K562 (cell line): ENCODE measurements at regions not wholly inside any gene's neighbourhood (a gene's known extent, or its start where the extent isn't known, plus 50 kb on each side); places are given as distances from the start of the nearest gene placed in this dataset.

Experiments
- ATAC-seq: fragments of 200-7000 bp; cut with Tn5 transposase; 3 replicates; pipeline ENCODE4 v1.9.1; 2020; ENCODE audit warnings: moderate library complexity
- BruUV-seq: library from RNA; stranded (reverse); fragments of 400-500 nt; replicated peaks from 2 replicates; lab custom pipeline; 2021; lab: Mats Ljungman, UMichigan
- CTCF ChIA-PET: fragments of 300-600 bp; formaldehyde crosslinking; extraction: SDS; loops from one replicate; lab custom pipeline; 2021; ENCODE audit warnings: low intra/inter-chr PET ratio; lab: Yijun Ruan, JAX
- POLR2A ChIA-PET: fragments of 300-600, 350-650 bp; sonication (Branson Sonifier 250); formaldehyde crosslinking; extraction: SDS; loops from one replicate; lab custom pipeline; 2021; ENCODE audit warnings: antibody characterized with exemption, inconsistent platforms; lab: Yijun Ruan, JAX
- DNase-seq, 4 experiments: peaks; one replicate each; pipeline versions ENCODE4 v3.0.0 to v3.0.0-alpha.2; 2011 to 2018; ENCODE audit warnings: low spot score in 3 of 4, mixed read lengths in 3 of 4; ENCODE audit errors: extremely low read depth in 1 of 4
- FAIRE-seq: peaks from 2 replicates; lab custom pipeline; 2011; peaks lifted over from hg19 to GRCh38; lab: Jason Lieb, UNC
- H2AFZ ChIP-seq: 2 replicates; pipeline ENCODE4 v1.6.0; 2011; ENCODE audit warnings: low read depth, low read length, control low read depth, inconsistent platforms
- H3K27ac ChIP-seq: fragments of 200-600 bp; 3 replicates; pipeline ENCODE4 v1.8.0; 2011; ENCODE audit warnings: low read depth, mild to moderate bottlenecking, control low read depth, inconsistent platforms, low read length, moderate library complexity, mixed read lengths; ENCODE audit errors: extremely low read depth
- H3K27me3 ChIP-seq, 2 experiments: fragments of 300-600 bp in 1 of 2; 2 replicates in 1 of 2; 3 replicates in 1 of 2; pipeline versions ENCODE4 v1.6.0 to v1.8.0; 2011; ENCODE audit warnings: inconsistent platforms in 2 of 2, low read length in 2 of 2, mild to moderate bottlenecking in 1 of 2, mixed read lengths in 1 of 2, moderate library complexity in 1 of 2; ENCODE audit not compliant: control insufficient read depth in 2 of 2, insufficient read depth in 2 of 2
- H3K36me3 ChIP-seq: fragments of 300-600 bp; 3 replicates; pipeline ENCODE4 v1.8.0; 2011; ENCODE audit warnings: mild to moderate bottlenecking, low read length, inconsistent platforms; ENCODE audit not compliant: control insufficient read depth, insufficient read depth
- H3K4me1 ChIP-seq, 2 experiments: fragments of 200-600 bp in 1 of 2; replicated peaks in 1 of 2; 2 replicates in 1 of 2; 3 replicates in 1 of 2; pipeline versions ENCODE4 v1.5.1 to v1.8.0; 2011; ENCODE audit warnings: inconsistent platforms in 2 of 2, low read length in 2 of 2, mild to moderate bottlenecking in 1 of 2, mixed read lengths in 1 of 2, moderate library complexity in 1 of 2; ENCODE audit not compliant: control insufficient read depth in 2 of 2, insufficient read depth in 2 of 2
- H3K4me2 ChIP-seq: 2 replicates; pipeline ENCODE4 v1.6.1; 2011; ENCODE audit warnings: low read length, control low read depth, inconsistent platforms, mixed read lengths; ENCODE audit not compliant: insufficient read depth
- H3K4me3 ChIP-seq: fragments of 200-600 bp; sonication (generic), shearing (Covaris generic); 2 replicates; pipeline ENCODE4 v1.5.1; 2016; ENCODE audit warnings: control low read depth, inconsistent platforms
- H3K79me2 ChIP-seq: fragments of 200-600 bp; 3 replicates; pipeline ENCODE4 v1.8.0; 2011; ENCODE audit warnings: low read length, inconsistent platforms; ENCODE audit not compliant: control insufficient read depth, insufficient read depth
- H3K9ac ChIP-seq, 2 experiments: 2 replicates each; pipeline versions ENCODE4 v1.6.0 to v1.6.1; 2011; ENCODE audit warnings: low read depth in 2 of 2, low read length in 2 of 2, control low read depth in 1 of 2, inconsistent platforms in 1 of 2, mild to moderate bottlenecking in 1 of 2, mixed read lengths in 1 of 2; ENCODE audit not compliant: insufficient read depth in 1 of 2
- H3K9me1 ChIP-seq: one replicate; pipeline ENCODE4 v1.6.0; 2011; ENCODE audit warnings: inconsistent platforms, mild to moderate bottlenecking, low read length, moderate library complexity; ENCODE audit not compliant: control insufficient read depth, insufficient read depth
- H3K9me3 ChIP-seq: replicated peaks from 2 replicates; pipeline ENCODE4 v1.5.1; 2011; ENCODE audit warnings: low read depth, low read length, inconsistent platforms; ENCODE audit not compliant: control insufficient read depth, insufficient read depth
- H4K20me1 ChIP-seq: replicated peaks from 2 replicates; pipeline ENCODE4 v1.6.1; 2011; ENCODE audit warnings: low read length, inconsistent platforms, mixed read lengths; ENCODE audit not compliant: control insufficient read depth, insufficient read depth
- CBFA2T2 ChIP-seq: fragments of 450-650 bp; conservative IDR thresholded peaks from 2 replicates; pipeline ENCODE4 v1.6.1; 2017; ENCODE audit warnings: mild to moderate bottlenecking
- ETV5 ChIP-seq: sonication (generic); formaldehyde crosslinking; IDR thresholded peaks from 2 replicates; pipeline ENCODE4 v1.4.0; 2020; ENCODE audit warnings: low read depth, mild to moderate bottlenecking, missing genetic modification reagents
- MCM5 ChIP-seq: fragments of 450-650 bp; IDR thresholded peaks from 2 replicates; pipeline ENCODE4 v1.6.1; 2016; ENCODE audit warnings: low read depth
- NCOA6 ChIP-seq: fragments of 450-650 bp; IDR thresholded peaks from 2 replicates; pipeline ENCODE4 v1.6.1; 2017; ENCODE audit warnings: mild to moderate bottlenecking
- PHF20 ChIP-seq: fragments of 450-650 bp; IDR thresholded peaks from 2 replicates; pipeline ENCODE4 v1.6.1; 2018; ENCODE audit not compliant: partially characterized antibody
- POLR3G ChIP-seq: IDR thresholded peaks from 2 replicates; pipeline ENCODE4 v1.6.1; 2011; ENCODE audit not compliant: insufficient read length, insufficient replicate concordance; ENCODE audit errors: extremely low read depth
- ZKSCAN8 ChIP-seq: fragments of 200-800 bp; sonication (Bioruptor generic); IDR thresholded peaks from 2 replicates; pipeline ENCODE4 v1.6.1; 2016; ENCODE audit warnings: missing genetic modification characterization, missing compliant biosample characterization
- WGBS: fragments of 100-300 bp; shearing (Covaris generic); methylation state at CpG from one replicate; pipeline ENCODE4 v1.1.6; 2016; ENCODE audit warnings: low coverage, mixed read lengths; ENCODE audit not compliant: insufficient coverage; ENCODE audit errors: missing lambda C conversion rate; 5-methylcytosine and 5-hydroxymethylcytosine counted together
- in situ Hi-C: fragments of 300-500 bp; cut with MboI; formaldehyde crosslinking; loops from 4 replicates; pipeline ENCODE4 v1.15.0; 2018; ENCODE audit warnings: inconsistent platforms, mixed read lengths
- intact Hi-C: fragments of 100-400 bp; cut with micrococcal nuclease; formaldehyde crosslinking; loops from 2 replicates; pipeline ENCODE4 v1.14.2; 2022
- TF ChIP-seq, protein P1 (sequence below): fragments of 150-350 bp; conservative IDR thresholded peaks from 2 replicates; pipeline ENCODE4 v1.6.1; 2014; ENCODE audit warnings: low read length

DNA sequence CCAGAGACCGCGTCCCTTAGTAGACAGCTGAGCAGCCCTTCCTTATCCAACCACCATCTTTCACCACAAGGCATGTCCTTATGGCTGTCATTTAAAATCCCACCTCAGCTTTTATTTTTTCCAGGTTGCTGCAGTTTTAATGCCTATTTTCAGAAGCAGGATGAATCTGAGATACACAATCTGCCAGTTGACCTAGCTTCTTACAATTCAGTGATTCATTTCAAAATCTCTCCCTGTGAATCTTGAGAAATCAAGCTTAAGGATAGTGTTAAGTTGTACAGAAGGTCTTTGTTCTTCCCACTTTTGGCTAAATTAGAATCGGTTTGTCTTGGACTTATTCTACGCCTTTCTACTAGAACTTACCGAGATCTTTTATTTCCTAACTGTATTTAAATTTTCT is 522.3 kb upstream of the CFAP20DC start:
- in situ Hi-C loops: loop anchor here (25.0 kb wide), 1 partner anchor 1815 kb away; no protein-coding TSS in a partner anchor
- no peak overlapping the region for H3K4me3 ChIP-seq
- no peak overlapping the region for H3K4me2 ChIP-seq
- FAIRE-seq (no peak), DNase-seq (no peak)
- H2AFZ ChIP-seq: no peak overlapping the region
- 6% methylated on average over 5 of the region's 5 CpGs for WGBS
- H3K9ac ChIP-seq: no peak overlapping the region
- H3K9me3 ChIP-seq: no peaks in the 10 kb centered on the region
- no peaks in the 10 kb centered on the region for H4K20me1 ChIP-seq
- CTCF ChIA-PET: no interaction called here
- no peak for TF ChIP-seq PHF20
- no peak for TF ChIP-seq NCOA6
- TF ChIP-seq POLR3G: no peak
- TF ChIP-seq, protein P1, sequence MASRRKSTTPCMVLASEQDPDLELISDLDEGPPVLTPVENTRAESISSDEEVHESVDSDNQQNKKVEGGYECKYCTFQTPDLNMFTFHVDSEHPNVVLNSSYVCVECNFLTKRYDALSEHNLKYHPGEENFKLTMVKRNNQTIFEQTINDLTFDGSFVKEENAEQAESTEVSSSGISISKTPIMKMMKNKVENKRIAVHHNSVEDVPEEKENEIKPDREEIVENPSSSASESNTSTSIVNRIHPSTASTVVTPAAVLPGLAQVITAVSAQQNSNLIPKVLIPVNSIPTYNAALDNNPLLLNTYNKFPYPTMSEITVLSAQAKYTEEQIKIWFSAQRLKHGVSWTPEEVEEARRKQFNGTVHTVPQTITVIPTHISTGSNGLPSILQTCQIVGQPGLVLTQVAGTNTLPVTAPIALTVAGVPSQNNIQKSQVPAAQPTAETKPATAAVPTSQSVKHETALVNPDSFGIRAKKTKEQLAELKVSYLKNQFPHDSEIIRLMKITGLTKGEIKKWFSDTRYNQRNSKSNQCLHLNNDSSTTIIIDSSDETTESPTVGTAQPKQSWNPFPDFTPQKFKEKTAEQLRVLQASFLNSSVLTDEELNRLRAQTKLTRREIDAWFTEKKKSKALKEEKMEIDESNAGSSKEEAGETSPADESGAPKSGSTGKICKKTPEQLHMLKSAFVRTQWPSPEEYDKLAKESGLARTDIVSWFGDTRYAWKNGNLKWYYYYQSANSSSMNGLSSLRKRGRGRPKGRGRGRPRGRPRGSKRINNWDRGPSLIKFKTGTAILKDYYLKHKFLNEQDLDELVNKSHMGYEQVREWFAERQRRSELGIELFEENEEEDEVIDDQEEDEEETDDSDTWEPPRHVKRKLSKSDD: no peak
- TF ChIP-seq CBFA2T2: no peak
- no peak for TF ChIP-seq ZKSCAN8 (CRISPR knock-in tag)
- no peak for TF ChIP-seq ETV5 (CRISPR knock-in tag)
- TF ChIP-seq MCM5: no peak
- TF ChIP-seq, all 486 proteins: peak for 0
- H3K36me3 ChIP-seq: no peaks in the 10 kb centered on the region
- H3K27me3 ChIP-seq: peaks cover 0 to 5% of the 10 kb centered on the region in 2 experiments; a peak in 1 of 5 replicates
- intact Hi-C loops: loop anchor here (10.0 kb wide), 2 partner anchors 863 to 1813 kb away; no protein-coding TSS in a partner anchor
- POLR2A ChIA-PET: no interaction called here
- H3K79me2 ChIP-seq: no peaks in the 10 kb centered on the region
- no peaks in the 10 kb centered on the region for H3K4me1 ChIP-seq
- H3K9me1 ChIP-seq: no peaks in the 10 kb centered on the region
- ATAC-seq: no peak
- no TSS peak for BruUV-seq
- no peak overlapping the region for H3K27ac ChIP-seq
